BLaER1 (cell line): ENCODE measurements at regions not wholly inside any gene's neighbourhood (a gene's known extent, or its start where the extent isn't known, plus 50 kb on each side); places are given as distances from the start of the nearest gene placed in this dataset.

Experiments used
- H3K27ac ChIP-seq: shearing (Covaris generic); formaldehyde crosslinking; 2 replicates; pipeline ENCODE4 v1.8.1; 2022
- H3K27me3 ChIP-seq: shearing (Covaris generic); formaldehyde crosslinking; 2 replicates; pipeline ENCODE4 v1.8.1; 2022
- H3K36me3 ChIP-seq: shearing (Covaris generic); formaldehyde crosslinking; 2 replicates; pipeline ENCODE4 v1.8.1; 2022
- H3K4me1 ChIP-seq: shearing (Covaris generic); formaldehyde crosslinking; 2 replicates; pipeline ENCODE4 v1.8.1; 2022
- H3K4me2 ChIP-seq: shearing (Covaris generic); formaldehyde crosslinking; 2 replicates; pipeline ENCODE4 v1.8.1; 2022
- H3K4me3 ChIP-seq: shearing (Covaris generic); formaldehyde crosslinking; 2 replicates; pipeline ENCODE4 v1.8.1; 2022
- H3K9ac ChIP-seq: shearing (Covaris generic); formaldehyde crosslinking; 2 replicates; pipeline ENCODE4 v1.8.1; 2022
- H3K9me3 ChIP-seq: shearing (Covaris generic); formaldehyde crosslinking; 2 replicates; pipeline ENCODE4 v1.8.1; 2022
- H4K20me1 ChIP-seq: shearing (Covaris generic); formaldehyde crosslinking; 2 replicates; pipeline ENCODE4 v1.8.1; 2022
- Cebpa-rat ChIP-seq: shearing (Covaris generic); IDR thresholded peaks from 2 replicates; pipeline ENCODE4 v1.8.1; 2022

DNA sequence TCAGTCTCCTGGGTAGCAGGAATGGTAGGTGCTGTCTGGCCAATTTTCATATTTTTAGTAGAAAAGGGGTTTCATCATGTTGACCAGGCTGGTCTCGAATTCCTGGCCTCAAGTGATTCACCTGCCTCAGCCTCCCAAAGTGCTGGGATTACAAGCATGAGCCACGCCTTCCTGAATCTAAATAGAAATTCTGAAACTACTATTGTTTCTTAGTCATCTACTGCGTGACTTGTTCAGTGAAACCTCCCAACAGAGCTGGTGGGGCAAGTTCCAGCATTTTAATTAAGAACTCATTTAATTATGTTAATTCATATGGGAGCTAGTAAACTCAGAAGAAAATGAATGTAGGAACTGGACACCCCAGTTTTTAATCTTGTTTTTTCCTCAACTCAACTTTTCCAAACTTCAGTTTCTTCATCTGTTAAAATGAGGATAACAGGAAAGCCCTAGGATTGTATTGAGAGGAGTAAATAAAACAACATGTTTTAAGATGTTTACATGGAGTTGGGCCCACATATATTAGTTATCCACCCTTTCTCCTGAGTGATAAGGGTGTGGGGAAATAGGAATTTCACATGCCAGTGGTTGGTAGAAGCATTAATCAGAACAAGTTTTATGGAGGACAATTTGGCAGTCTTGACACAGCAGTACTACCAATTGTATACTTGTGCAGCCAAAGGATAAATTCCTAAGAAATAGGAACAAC, 335.8 kb upstream of the E2F7 start:
- Histone ChIP-seq H3K4me2 (no peak overlapping the region), H3K4me3 (no peak overlapping the region), H3K36me3 (no peaks in the 10 kb centered on the region), H3K27ac (no peak overlapping the region), H4K20me1 (no peaks in the 10 kb centered on the region), H3K4me1 (no peaks in the 10 kb centered on the region), H3K9ac (no peak overlapping the region), H3K27me3 (no peaks in the 10 kb centered on the region), H3K9me3 (no peaks in the 10 kb centered on the region)
- no peak for TF ChIP-seq Cebpa-rat

GRCh38 chr12:77392467-77393088, 327.2 kb upstream of the E2F7 start:
- Histone ChIP-seq H3K27me3 (no peaks in the 10 kb centered on the region), H3K4me2 (no peak overlapping the region), H3K9me3 (no peaks in the 10 kb centered on the region), H3K4me1 (no peaks in the 10 kb centered on the region), H3K9ac (no peak overlapping the region), H3K36me3 (no peaks in the 10 kb centered on the region), H4K20me1 (no peaks in the 10 kb centered on the region), H3K4me3 (no peak overlapping the region), H3K27ac (no peak overlapping the region)
- no peak for TF ChIP-seq Cebpa-rat

GRCh38 chr12:77388445-77389265, 323.3 kb upstream of the E2F7 start:
- no peak overlapping the region for H3K4me2 ChIP-seq
- no peak overlapping the region for H3K9ac ChIP-seq
- H3K36me3 ChIP-seq: no peaks in the 10 kb centered on the region
- H3K4me3 ChIP-seq: no peak overlapping the region
- H3K27ac ChIP-seq: no peak overlapping the region
- H3K4me1 ChIP-seq: no peaks in the 10 kb centered on the region
- no peak for TF ChIP-seq Cebpa-rat
- H4K20me1 ChIP-seq: no peaks in the 10 kb centered on the region
- H3K9me3 ChIP-seq: no peaks in the 10 kb centered on the region
- H3K27me3 ChIP-seq: no peaks in the 10 kb centered on the region

DNA sequence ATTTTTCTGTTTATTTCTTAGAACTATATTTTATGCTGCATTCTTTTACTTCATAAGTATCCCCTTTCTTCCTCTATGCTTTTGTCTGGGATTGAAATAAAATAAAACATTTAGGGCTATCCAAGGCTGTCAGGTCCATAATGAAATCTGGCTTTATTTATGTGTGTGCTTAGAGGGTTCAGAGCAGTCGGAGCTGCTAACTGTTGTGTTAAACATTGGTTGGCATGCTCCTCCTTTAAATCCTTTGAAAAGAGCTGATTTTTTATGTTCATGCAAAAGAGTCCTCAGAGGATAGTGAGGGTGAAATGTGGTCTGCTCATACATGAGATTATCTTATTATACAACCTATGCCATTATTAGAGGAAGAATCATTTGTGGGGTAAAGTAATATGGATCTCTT, 322.3 kb upstream of the E2F7 start:
- no peak for TF ChIP-seq Cebpa-rat
- no peak overlapping the region for H3K4me2 ChIP-seq
- no peaks in the 10 kb centered on the region for H3K9me3 ChIP-seq
- H3K4me1 ChIP-seq: no peaks in the 10 kb centered on the region
- H4K20me1 ChIP-seq: no peaks in the 10 kb centered on the region
- H3K27ac ChIP-seq: no peak overlapping the region
- no peak overlapping the region for H3K9ac ChIP-seq
- H3K27me3 ChIP-seq: no peaks in the 10 kb centered on the region
- no peak overlapping the region for H3K4me3 ChIP-seq
- H3K36me3 ChIP-seq: no peaks in the 10 kb centered on the region

- Histone ChIP-seq H3K36me3 (no peaks in the 10 kb centered on the region), H3K4me2 (no peak overlapping the region), H3K27ac (no peak overlapping the region), H3K4me1 (no peaks in the 10 kb centered on the region), H3K27me3 (no peaks in the 10 kb centered on the region), H3K9me3 (no peaks in the 10 kb centered on the region), H4K20me1 (no peaks in the 10 kb centered on the region), H3K9ac (no peak overlapping the region), H3K4me3 (no peak overlapping the region)
- no peak for TF ChIP-seq Cebpa-rat
Measured at GRCh38 chr12:77387214-77387613, 321.8 kb upstream of the E2F7 start.

GRCh38 chr12:77384941-77385340, 319.6 kb upstream of the E2F7 start:
- Histone ChIP-seq H3K9me3 (no peaks in the 10 kb centered on the region), H4K20me1 (no peaks in the 10 kb centered on the region), H3K4me3 (no peak overlapping the region), H3K36me3 (no peaks in the 10 kb centered on the region), H3K27ac (no peak overlapping the region), H3K4me2 (no peak overlapping the region), H3K4me1 (no peaks in the 10 kb centered on the region), H3K9ac (no peak overlapping the region), H3K27me3 (no peaks in the 10 kb centered on the region)
- no peak for TF ChIP-seq Cebpa-rat

GRCh38 chr12:77382096-77382742, 316.9 kb upstream of the E2F7 start:
- Histone ChIP-seq H3K27ac (no peak overlapping the region), H3K4me2 (no peak overlapping the region), H3K4me1 (no peaks in the 10 kb centered on the region), H3K9me3 (no peaks in the 10 kb centered on the region), H3K36me3 (no peaks in the 10 kb centered on the region), H4K20me1 (no peaks in the 10 kb centered on the region), H3K9ac (no peak overlapping the region), H3K4me3 (no peak overlapping the region), H3K27me3 (no peaks in the 10 kb centered on the region)
- no peak for TF ChIP-seq Cebpa-rat

DNA sequence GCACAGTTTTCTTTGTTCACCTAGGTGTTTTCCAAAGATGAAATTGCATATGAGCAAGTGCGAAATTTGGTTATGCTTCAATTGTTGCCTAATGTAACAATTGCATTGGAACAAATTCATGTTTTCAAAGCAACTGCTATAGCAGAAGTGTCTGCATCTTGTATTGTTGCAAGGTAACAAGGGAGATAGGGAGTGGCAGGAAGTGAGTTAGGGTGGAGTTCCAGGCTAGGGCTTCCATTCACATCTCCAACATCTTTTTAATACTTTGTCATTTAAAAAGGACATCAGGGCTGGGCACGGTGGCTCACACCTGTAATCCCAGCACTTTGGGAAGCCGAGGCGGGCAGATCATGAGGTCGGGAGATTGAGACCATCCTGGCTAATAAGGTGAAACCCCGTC, 312.3 kb upstream of the E2F7 start:
- Histone ChIP-seq H3K4me2 (no peak overlapping the region), H3K4me1 (no peaks in the 10 kb centered on the region), H3K9me3 (no peaks in the 10 kb centered on the region), H3K36me3 (no peaks in the 10 kb centered on the region), H3K27me3 (no peaks in the 10 kb centered on the region), H3K9ac (no peak overlapping the region), H4K20me1 (no peaks in the 10 kb centered on the region), H3K4me3 (no peak overlapping the region), H3K27ac (no peak overlapping the region)
- no peak for TF ChIP-seq Cebpa-rat

DNA sequence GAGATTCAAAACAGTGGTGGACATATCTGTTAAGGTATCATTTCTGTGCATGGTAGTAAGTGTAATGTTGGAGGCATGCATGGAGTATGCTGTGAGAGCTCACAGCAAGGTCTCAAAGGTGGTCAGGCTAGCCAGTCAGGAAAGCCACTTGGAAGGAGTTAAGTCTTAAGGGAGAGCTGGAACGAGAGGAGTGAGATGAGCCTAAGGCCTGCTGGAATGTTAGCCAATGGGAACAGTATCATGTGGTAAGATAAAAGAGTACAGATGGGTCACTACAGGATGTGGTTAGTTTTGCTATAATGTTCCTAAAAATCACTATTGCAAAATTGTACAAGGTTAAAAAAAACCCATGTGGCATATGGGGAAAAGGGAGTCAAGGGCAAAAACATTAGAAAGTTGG, 311.7 kb upstream of the E2F7 start:
- no peak for TF ChIP-seq Cebpa-rat

GRCh38 chr12:77374673-77375072, 309.3 kb upstream of the E2F7 start:
- no peak overlapping the region for H3K4me2 ChIP-seq
- H3K4me3 ChIP-seq: no peak overlapping the region
- no peak for TF ChIP-seq Cebpa-rat

More for the DNA sequence above, 311.7 kb upstream of the E2F7 start:
- Histone ChIP-seq H3K9ac (no peak overlapping the region), H3K4me3 (no peak overlapping the region), H3K4me2 (no peak overlapping the region), H3K27ac (no peak overlapping the region), H4K20me1 (no peaks in the 10 kb centered on the region), H3K4me1 (no peaks in the 10 kb centered on the region), H3K36me3 (no peaks in the 10 kb centered on the region), H3K27me3 (no peaks in the 10 kb centered on the region), H3K9me3 (no peaks in the 10 kb centered on the region)

More at GRCh38 chr12:77374673-77375072, 309.3 kb upstream of the E2F7 start:
- Histone ChIP-seq H3K27me3 (no peaks in the 10 kb centered on the region), H3K27ac (no peak overlapping the region), H3K36me3 (no peaks in the 10 kb centered on the region), H3K4me1 (no peaks in the 10 kb centered on the region), H4K20me1 (no peaks in the 10 kb centered on the region), H3K9me3 (no peaks in the 10 kb centered on the region), H3K9ac (no peak overlapping the region)
